GM18868 (cell line): ENCODE measurements at regions not wholly inside any gene's neighbourhood (a gene's known extent, or its start where the extent isn't known, plus 50 kb on each side); places are given as distances from the start of the nearest gene placed in this dataset.

Experiments used
- ATAC-seq: cut with Tn5 transposase; IDR thresholded peaks from one replicate; pipeline ENCODE4 v1.9.1; 2021; ENCODE audit warnings: mild to moderate bottlenecking, moderate library complexity; ENCODE audit not compliant: unreplicated experiment

GRCh38 chr15:69806287-69806915 lies 291.3 kb downstream of the TLE3 start:
- ATAC-seq = no peak

- no peak for ATAC-seq
Observed at GRCh38 chr15:69807721-69808120, 290.0 kb downstream of the TLE3 start.

GRCh38 chr15:69808756-69809155 lies 289.0 kb downstream of the TLE3 start:
- ATAC-seq = no peak

- no peak for ATAC-seq
Observed at GRCh38 chr15:69809421-69809820, 288.3 kb downstream of the TLE3 start.

GRCh38 chr15:69810431-69811354 lies 287.0 kb downstream of the TLE3 start:
- ATAC-seq = no peak

GRCh38 chr15:69812861-69813261 lies 284.9 kb downstream of the TLE3 start:
- ATAC-seq = no peak

GRCh38 chr15:69813881-69814280 lies 283.8 kb downstream of the TLE3 start:
- no peak for ATAC-seq

GRCh38 chr15:69814932-69815331 lies 282.8 kb downstream of the TLE3 start:
- ATAC-seq = no peak

- ATAC-seq = no peak
Observed at GRCh38 chr15:69815793-69816192, 281.9 kb downstream of the TLE3 start.

GRCh38 chr15:69816522-69816921 lies 281.2 kb downstream of the TLE3 start:
- ATAC-seq = no peak

GRCh38 chr15:69818529-69818928 lies 279.2 kb downstream of the TLE3 start:
- no peak for ATAC-seq

- ATAC-seq = no peak
Observed at GRCh38 chr15:69819371-69819770, 278.3 kb downstream of the TLE3 start.

GRCh38 chr15:69820819-69821218 lies 276.9 kb downstream of the TLE3 start:
- ATAC-seq = no peak

GRCh38 chr15:69823223-69823907 lies 274.4 kb downstream of the TLE3 start:
- ATAC-seq = no peak

GRCh38 chr15:69824075-69824876 lies 273.4 kb downstream of the TLE3 start:
- no peak for ATAC-seq

GRCh38 chr15:69824877-69825406 lies 272.8 kb downstream of the TLE3 start:
- no peak for ATAC-seq

- no peak for ATAC-seq
Observed at GRCh38 chr15:69825941-69826818, 271.5 kb downstream of the TLE3 start.

- no peak for ATAC-seq
Observed at GRCh38 chr15:69826819-69827175, 270.9 kb downstream of the TLE3 start.

GRCh38 chr15:69827751-69828150 lies 270.0 kb downstream of the TLE3 start:
- no peak for ATAC-seq
